ENCODE measurements at regions not wholly inside any gene's neighbourhood (a gene's known extent, or its start where the extent isn't known, plus 50 kb on each side); places are given as distances from the start of the nearest gene placed in this dataset.

GRCh38 chr6:16031278-16031981, 97.5 kb upstream of the MYLIP start:
- TF ChIP-seq ZNF768 (tag by site-specific recombination; IDR thresholded peaks at IDR 0.05): no peak
- no peak for TF ChIP-seq ZNF140 (tag by site-specific recombination; IDR thresholded peaks at IDR 0.05)
- no peak for TF ChIP-seq ZNF670 (tag by site-specific recombination; IDR thresholded peaks at IDR 0.05; ENCODE audit: low read depth)
- no peak for TF ChIP-seq ZNF214 (tag by site-specific recombination; IDR thresholded peaks at IDR 0.05; ENCODE audit: borderline replicate concordance)
- TF ChIP-seq ZNF426 (tag by site-specific recombination; IDR thresholded peaks at IDR 0.05): no peak
- no peak for TF ChIP-seq ZNF362 (tag by site-specific recombination; IDR thresholded peaks at IDR 0.05)
- no peak for TF ChIP-seq ZNF626 (tag by site-specific recombination; IDR thresholded peaks at IDR 0.05)
- TF ChIP-seq ZNF398 (tag by site-specific recombination; IDR thresholded peaks at IDR 0.05): no peak
- TF ChIP-seq ZBTB21 (tag by site-specific recombination; IDR thresholded peaks at IDR 0.05): no peak
- Histone ChIP-seq H3K4me3 (ENCODE audit: low read depth, low read length) (no peak overlapping the region), H3K9me3 (ENCODE audit: control insufficient read depth, insufficient read depth, low read depth, low read length) (no peaks in the 10 kb centered on the region), H3K27ac (ENCODE audit: extremely low read depth, low read depth, low read length) (no peak overlapping the region), H3K36me3 (ENCODE audit: control insufficient read depth in 2 of 2, insufficient read depth in 1 of 2, low read length in 2 of 2) (no peaks in the 10 kb centered on the region), H3K4me1 (ENCODE audit: control insufficient read depth, insufficient read depth, low read length) (no peaks in the 10 kb centered on the region)
- POLR2A ChIA-PET: no interaction called here
- CTCF ChIA-PET: interaction anchor here (0.6 to 1.3 kb wide), 4 partner anchors 128 to 340 kb away, joined by 3 to 4 read pairs (median 3); no protein-coding TSS in a partner anchor

GRCh38 chr6:16028966-16029365, 99.9 kb upstream of the MYLIP start:
- no peaks in the 10 kb centered on the region for H3K36me3 ChIP-seq (ENCODE audit: control insufficient read depth in 2 of 2, insufficient read depth in 1 of 2, low read length in 2 of 2)
- ChIA-PET CTCF (no interaction called here), POLR2A (no interaction called here)
- H3K9me3 ChIP-seq (ENCODE audit: control insufficient read depth, insufficient read depth, low read depth, low read length): no peaks in the 10 kb centered on the region
- H3K4me3 ChIP-seq (ENCODE audit: low read depth, low read length): no peak overlapping the region
- H3K27ac ChIP-seq (ENCODE audit: extremely low read depth, low read depth, low read length): no peak overlapping the region
- TF ChIP-seq ATF2 (tag by site-specific recombination; IDR thresholded peaks at IDR 0.05; ENCODE audit: low read depth) (no peak), ZNF404 (tag by site-specific recombination; IDR thresholded peaks at IDR 0.05) (no peak)
- H3K4me1 ChIP-seq (ENCODE audit: control insufficient read depth, insufficient read depth, low read length): no peaks in the 10 kb centered on the region

GRCh38 chr6:16020259-16020658, 108.6 kb upstream of the MYLIP start:
- no peak overlapping the region for H3K4me3 ChIP-seq (ENCODE audit: low read depth, low read length)
- ChIA-PET POLR2A (interaction anchor here (0.6 kb wide), 1 partner anchor 10 kb away, joined by 3 read pairs; no protein-coding TSS in a partner anchor), CTCF (interaction anchor here (0.6 kb wide), 1 partner anchor 271 kb away, joined by 3 read pairs; no protein-coding TSS in a partner anchor)
- no peaks in the 10 kb centered on the region for H3K9me3 ChIP-seq (ENCODE audit: control insufficient read depth, insufficient read depth, low read depth, low read length)
- no peaks in the 10 kb centered on the region for H3K4me1 ChIP-seq (ENCODE audit: control insufficient read depth, insufficient read depth, low read length)
- no peaks in the 10 kb centered on the region for H3K36me3 ChIP-seq (ENCODE audit: control insufficient read depth in 2 of 2, insufficient read depth in 1 of 2, low read length in 2 of 2)
- no peak overlapping the region for H3K27ac ChIP-seq (ENCODE audit: extremely low read depth, low read depth, low read length)
- TF ChIP-seq GLI4 (tag by site-specific recombination; IDR thresholded peaks at IDR 0.05) (no peak), ZNF560 (tag by site-specific recombination; IDR thresholded peaks at IDR 0.05; ENCODE audit: borderline replicate concordance) (no peak), ZNF211 (tag by site-specific recombination; IDR thresholded peaks at IDR 0.05; ENCODE audit: low read depth) (no peak), ZSCAN4 (tag by site-specific recombination; IDR thresholded peaks at IDR 0.05) (peak; percentile 62)
